CD1c-positive myeloid dendritic cell (primary cell): ENCODE measurements at regions not wholly inside any gene's neighbourhood (a gene's known extent, or its start where the extent isn't known, plus 50 kb on each side); places are given as distances from the start of the nearest gene placed in this dataset.

Experiments used
- DNase-seq: peaks from one replicate; pipeline ENCODE4 v3.0.0-alpha.2; 2016; ENCODE audit errors: extremely low spot score

DNA sequence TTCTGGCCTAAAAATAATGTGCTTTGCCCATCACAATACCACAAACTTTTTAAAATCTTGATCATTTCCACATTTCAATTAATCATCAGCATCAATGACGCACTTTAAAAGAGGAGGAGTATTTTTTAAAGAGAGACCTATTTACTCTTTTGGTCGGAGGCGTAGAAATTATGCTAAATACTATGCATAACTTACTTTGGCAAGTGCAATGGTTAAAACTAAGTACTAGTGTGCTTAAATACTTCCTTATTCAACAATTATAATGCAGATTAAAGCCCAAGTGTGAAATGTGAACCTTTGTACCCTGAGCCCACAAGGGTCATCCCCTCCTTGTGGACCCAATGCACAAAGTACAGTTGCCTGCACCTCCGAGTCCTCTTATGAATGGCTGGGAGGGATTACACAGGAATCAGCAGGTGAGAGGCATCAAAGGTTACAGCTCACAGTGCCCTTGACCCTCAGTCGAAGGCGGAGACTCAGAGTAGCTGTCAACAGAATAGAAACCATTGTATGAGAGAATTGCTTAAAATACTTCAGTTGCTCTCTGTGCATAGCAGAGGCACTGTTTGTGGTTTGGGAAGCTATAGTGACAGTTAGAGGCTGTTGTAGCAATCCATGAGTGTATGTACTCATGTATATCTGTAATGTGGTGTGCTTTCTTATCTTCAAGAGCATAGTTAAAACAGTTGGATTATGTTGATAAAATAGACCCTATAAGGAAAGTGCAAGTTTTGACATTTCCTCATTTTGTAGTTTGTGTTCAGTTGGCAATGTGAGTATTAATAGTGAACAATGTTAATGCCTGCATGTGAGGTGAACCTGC lies 151.7 kb upstream of the ITGA4 start:
- peak; percentile 14 for DNase-seq

DNA sequence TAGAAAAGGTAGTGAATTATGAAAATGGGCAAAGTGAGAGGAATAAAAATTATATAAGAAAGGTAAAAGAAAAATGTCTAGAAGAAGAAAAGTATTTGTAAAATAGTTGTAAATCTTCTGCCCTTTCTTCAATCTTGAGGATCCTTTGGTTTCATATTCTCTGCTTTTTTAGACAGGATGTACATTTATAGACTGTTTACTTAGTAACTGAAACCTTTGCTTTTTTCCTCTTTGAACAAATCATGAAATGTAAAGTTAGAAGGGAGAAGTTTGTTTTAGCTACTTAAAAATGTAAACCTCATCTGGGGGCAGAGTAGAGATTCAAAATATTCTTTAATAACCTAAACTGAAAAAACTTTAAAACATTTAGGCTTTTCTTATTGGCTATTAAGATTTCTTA lies 150.4 kb upstream of the ITGA4 start:
- peak; percentile 26 for DNase-seq

- no peak for DNase-seq
Measured at GRCh38 chr2:181307203-181307991, 149.8 kb upstream of the ITGA4 start.

GRCh38 chr2:181308766-181309515 lies 148.2 kb upstream of the ITGA4 start:
- DNase-seq: peak; percentile 84

DNA sequence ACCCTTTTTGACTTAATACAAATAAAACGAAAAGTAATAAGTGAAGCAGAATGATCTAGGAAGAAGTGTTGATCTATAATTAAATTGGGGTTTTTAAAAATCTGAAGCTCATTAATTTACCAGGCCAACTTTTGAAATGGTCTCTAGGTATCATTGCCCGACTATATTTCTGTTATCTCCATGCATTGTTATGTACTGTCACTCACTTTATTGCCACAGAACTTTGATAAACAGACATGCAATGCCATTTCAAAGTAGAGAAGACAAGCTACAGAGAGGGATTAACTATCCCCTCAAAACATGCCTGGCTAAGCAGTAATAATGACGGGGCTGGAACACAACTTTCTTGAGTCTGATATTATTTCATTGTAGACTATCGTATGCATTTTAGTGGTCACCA lies 147.6 kb upstream of the ITGA4 start:
- no peak for DNase-seq

GRCh38 chr2:181310967-181311366 lies 146.2 kb upstream of the ITGA4 start:
- no peak for DNase-seq

- peak; percentile 13 for DNase-seq
Measured at GRCh38 chr2:181311837-181312236, 145.3 kb upstream of the ITGA4 start.

DNA sequence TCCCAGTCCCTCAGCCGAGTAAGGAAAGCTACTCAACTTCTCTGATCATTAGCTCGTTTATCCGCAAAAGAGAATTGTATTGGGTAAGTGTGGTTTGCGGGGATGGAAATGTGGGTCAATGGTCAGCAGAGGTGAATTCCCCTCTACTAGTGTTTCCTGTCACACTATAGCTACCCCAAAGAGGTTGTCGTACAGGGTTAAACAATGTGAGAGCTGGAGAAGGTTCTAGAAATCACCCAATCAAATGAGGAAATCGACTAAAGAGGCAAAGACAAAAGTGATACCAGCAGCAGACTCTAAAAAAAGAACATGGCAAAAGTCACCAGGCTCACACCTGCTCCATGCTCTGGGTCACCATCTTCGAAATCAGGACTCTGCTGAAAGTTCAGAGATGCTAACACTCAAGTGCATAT lies 144.7 kb upstream of the ITGA4 start:
- DNase-seq: no peak

GRCh38 chr2:181313845-181314244 lies 143.3 kb upstream of the ITGA4 start:
- no peak for DNase-seq

GRCh38 chr2:181314551-181314950 lies 142.6 kb upstream of the ITGA4 start:
- DNase-seq: no peak

DNA sequence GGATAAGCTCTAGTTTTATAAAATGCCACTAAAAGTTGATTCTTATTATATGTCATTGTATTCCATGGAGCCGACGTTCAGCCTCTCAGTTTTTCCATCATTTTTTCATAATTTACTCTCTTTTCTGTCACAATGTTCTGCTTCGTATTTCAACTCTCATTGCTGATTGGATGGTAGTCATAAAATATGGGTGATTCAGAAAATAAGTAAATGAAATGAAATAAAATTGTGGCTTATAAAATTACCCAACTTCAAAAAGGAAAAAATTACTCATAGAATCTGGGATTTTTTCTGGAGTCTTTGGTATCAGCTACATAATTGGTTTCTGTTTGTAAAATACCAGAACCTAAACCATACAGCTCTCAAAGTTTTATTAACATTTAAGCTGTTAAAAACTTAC lies 139.7 kb upstream of the ITGA4 start:
- DNase-seq: no peak

DNA sequence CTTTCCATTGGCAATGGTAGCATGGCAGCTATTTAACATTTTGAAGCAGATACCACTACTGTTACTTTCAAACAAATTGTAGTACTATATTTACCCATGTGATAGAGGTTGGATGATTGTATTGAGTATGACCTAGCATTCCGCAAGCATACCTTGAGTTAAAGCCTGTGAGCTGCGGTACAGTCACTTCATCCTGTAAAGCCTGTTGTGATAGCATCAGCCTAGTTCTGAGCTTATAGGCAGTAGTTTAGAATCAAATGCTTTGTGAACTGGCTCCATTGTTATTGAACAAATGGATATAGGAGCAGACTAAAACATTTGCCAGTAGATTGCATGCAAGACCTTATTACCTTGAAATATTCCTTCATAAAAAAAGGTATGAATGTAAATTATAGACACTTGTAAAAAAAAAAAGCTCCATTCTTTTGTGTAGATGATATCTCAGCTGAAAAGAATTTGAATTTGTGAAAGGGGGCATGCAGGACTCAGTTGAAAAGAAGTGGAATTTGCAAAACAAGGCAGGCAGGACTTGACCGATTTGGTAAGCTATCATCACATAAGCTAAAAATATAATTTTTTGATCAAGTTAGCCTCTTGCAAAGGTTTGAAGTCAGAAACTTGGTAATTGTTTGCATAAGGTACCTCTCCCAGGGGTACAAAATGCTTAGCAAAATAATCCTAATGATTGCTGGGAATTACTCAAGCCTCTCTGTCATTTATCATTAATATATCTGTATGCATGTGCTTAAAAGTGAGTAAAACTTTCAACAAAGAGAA lies 138.5 kb upstream of the ITGA4 start:
- DNase-seq: no peak

GRCh38 chr2:181319286-181319685 lies 137.9 kb upstream of the ITGA4 start:
- no peak for DNase-seq

DNA sequence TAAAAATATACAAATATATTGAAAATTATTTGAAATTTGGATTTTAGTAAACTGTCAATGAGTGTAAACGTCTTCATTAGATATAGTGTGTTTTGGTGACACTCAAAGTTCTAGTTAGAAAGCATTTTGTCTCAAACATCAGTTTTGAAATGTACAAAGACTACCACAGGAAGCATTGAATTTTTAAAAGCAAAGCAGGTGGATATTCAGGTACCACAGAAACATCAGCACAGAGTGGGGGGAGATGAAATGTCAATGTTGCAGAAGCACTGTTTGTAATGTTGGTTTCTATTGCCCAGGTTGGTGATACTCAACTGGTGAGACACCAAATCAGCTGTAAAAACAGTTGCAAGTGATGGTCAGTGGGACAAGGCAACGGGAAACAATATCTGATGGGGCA lies 136.5 kb upstream of the ITGA4 start:
- no peak for DNase-seq

- DNase-seq: no peak
Measured at GRCh38 chr2:181324912-181325311, 132.3 kb upstream of the ITGA4 start.

- DNase-seq: no peak
Measured at GRCh38 chr2:181326661-181327060, 130.5 kb upstream of the ITGA4 start.

GRCh38 chr2:181330286-181330685 lies 126.9 kb upstream of the ITGA4 start:
- no peak for DNase-seq

- DNase-seq: no peak
Measured at GRCh38 chr2:181332044-181332605, 125.1 kb upstream of the ITGA4 start.

GRCh38 chr2:181334158-181334826 lies 122.9 kb upstream of the ITGA4 start:
- DNase-seq: no peak

DNA sequence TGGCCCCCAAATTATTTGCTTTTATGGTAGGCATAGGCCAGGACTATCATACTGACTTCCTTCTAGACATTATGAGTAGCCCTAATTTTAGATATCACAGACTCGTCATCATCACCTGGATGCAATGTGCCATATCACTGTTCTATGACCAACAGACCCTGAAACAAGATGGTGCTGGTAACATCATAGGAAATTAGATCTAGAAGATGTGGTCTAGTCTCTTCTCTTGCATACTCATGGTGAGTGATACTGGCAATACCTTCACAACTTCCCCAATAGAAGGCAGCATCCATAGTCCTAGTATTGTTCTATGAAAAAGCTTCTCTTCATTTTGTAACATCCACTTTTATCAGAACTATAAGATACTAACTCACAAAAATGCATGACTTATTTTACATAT lies 116.3 kb upstream of the ITGA4 start:
- no peak for DNase-seq
